Uterus (tissue), 2 donors: ENCODE measurements at regions not wholly inside any gene's neighbourhood (a gene's known extent, or its start where the extent isn't known, plus 50 kb on each side); places are given as distances from the start of the nearest gene placed in this dataset.

Experiments
- POLR2A ChIP-seq, 2 donors: fragments of 450-650 bp; IDR thresholded peaks; one replicate each; pipeline ENCODE4 v1.6.1; 2016; ENCODE audit warnings: antibody characterized with exemption in 2 of 2, mild to moderate bottlenecking in 1 of 2, moderate library complexity in 1 of 2
- TF ChIP-seq, protein P1 (sequence below), 4 experiments: fragments of 200-600 bp in 2 of 4; fragments of 450-650 bp in 2 of 4; sonication (generic) in 2 of 4; IDR thresholded peaks; one replicate each; pipeline ENCODE4 v1.5.1; 2016 to 2019; ENCODE audit warnings: antibody characterized with exemption in 4 of 4, mild to moderate bottlenecking in 2 of 4, moderate library complexity in 1 of 4

GRCh38 chr18:2146754-2147153 lies 424.6 kb downstream of the METTL4 start:
- no peak for TF ChIP-seq POLR2A (IDR thresholded peaks at IDR 0.05)
- TF ChIP-seq, protein P1, sequence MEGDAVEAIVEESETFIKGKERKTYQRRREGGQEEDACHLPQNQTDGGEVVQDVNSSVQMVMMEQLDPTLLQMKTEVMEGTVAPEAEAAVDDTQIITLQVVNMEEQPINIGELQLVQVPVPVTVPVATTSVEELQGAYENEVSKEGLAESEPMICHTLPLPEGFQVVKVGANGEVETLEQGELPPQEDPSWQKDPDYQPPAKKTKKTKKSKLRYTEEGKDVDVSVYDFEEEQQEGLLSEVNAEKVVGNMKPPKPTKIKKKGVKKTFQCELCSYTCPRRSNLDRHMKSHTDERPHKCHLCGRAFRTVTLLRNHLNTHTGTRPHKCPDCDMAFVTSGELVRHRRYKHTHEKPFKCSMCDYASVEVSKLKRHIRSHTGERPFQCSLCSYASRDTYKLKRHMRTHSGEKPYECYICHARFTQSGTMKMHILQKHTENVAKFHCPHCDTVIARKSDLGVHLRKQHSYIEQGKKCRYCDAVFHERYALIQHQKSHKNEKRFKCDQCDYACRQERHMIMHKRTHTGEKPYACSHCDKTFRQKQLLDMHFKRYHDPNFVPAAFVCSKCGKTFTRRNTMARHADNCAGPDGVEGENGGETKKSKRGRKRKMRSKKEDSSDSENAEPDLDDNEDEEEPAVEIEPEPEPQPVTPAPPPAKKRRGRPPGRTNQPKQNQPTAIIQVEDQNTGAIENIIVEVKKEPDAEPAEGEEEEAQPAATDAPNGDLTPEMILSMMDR (IDR thresholded peaks at IDR 0.05), result no peak
